OCI-LY3 (cell line): ENCODE measurements at regions not wholly inside any gene's neighbourhood (a gene's known extent, or its start where the extent isn't known, plus 50 kb on each side); places are given as distances from the start of the nearest gene placed in this dataset.

ENCODE experiments used
- H2AFZ ChIP-seq: fragments of 200-600, 300-600 bp; shearing (Covaris generic); 2 replicates; pipeline ENCODE4 v1.6.0; 2014; ENCODE audit warnings: antibody characterized with exemption, low read depth, low read length
- H3K27ac ChIP-seq: fragments of 200-600, 300-600 bp; sonication (generic); 2 replicates; pipeline ENCODE4 v1.5.1; 2014; ENCODE audit warnings: mild to moderate bottlenecking, low read length, moderate library complexity, mixed read lengths
- H3K27me3 ChIP-seq: fragments of 200-600, 300-600 bp; sonication (generic); 2 replicates; pipeline ENCODE4 v1.6.1; 2014; ENCODE audit warnings: low read depth, low read length, mixed read lengths
- H3K36me3 ChIP-seq: fragments of 200-600, 300-600 bp; sonication (generic); replicated peaks from 2 replicates; pipeline ENCODE3; 2014; ENCODE audit warnings: low read depth, low read length, mixed read lengths
- H3K4me1 ChIP-seq: fragments of 300-600, 200-600 bp; sonication (generic); 2 replicates; pipeline ENCODE4 v1.6.1; 2014; ENCODE audit warnings: low read length, mixed read lengths
- H3K4me2 ChIP-seq: fragments of 200-600, 300-600 bp; sonication (generic); 2 replicates; pipeline ENCODE4 v1.6.1; 2014; ENCODE audit warnings: low read length, mixed read lengths
- H3K4me3 ChIP-seq: fragments of 300-600, 200-600 bp; sonication (generic); 2 replicates; pipeline ENCODE4 v1.5.1; 2014; ENCODE audit warnings: antibody characterized with exemption, mild to moderate bottlenecking, low read length, moderate library complexity
- H3K79me2 ChIP-seq: fragments of 300-600, 200-600 bp; shearing (Covaris generic); 2 replicates; pipeline ENCODE4 v1.6.1; 2014; ENCODE audit warnings: mild to moderate bottlenecking, low read length, mixed read lengths
- H3K9ac ChIP-seq: fragments of 300-600, 200-600 bp; shearing (Covaris generic); 2 replicates; pipeline ENCODE4 v1.6.0; 2014; ENCODE audit warnings: mild to moderate bottlenecking, low read length, moderate library complexity
- H3K9me3 ChIP-seq: fragments of 200-600, 300-600 bp; shearing (Covaris generic); 2 replicates; pipeline ENCODE4 v1.6.1; 2014; ENCODE audit warnings: low read length, mixed read lengths; ENCODE audit not compliant: insufficient read depth
- H4K20me1 ChIP-seq: fragments of 200-600, 300-600 bp; sonication (generic); 2 replicates; pipeline ENCODE4 v1.6.1; 2016; ENCODE audit warnings: low read length, mixed read lengths; ENCODE audit not compliant: insufficient read depth
- CTCF ChIP-seq: fragments of 200-600, 300-600 bp; sonication (generic); IDR thresholded peaks from 2 replicates; pipeline ENCODE4 v1.5.1; 2014; ENCODE audit warnings: antibody characterized with exemption, low read length, low read depth
- EZH2phosphoT487 ChIP-seq: fragments of 200-600 bp; shearing (Covaris generic); IDR thresholded peaks from 2 replicates; pipeline ENCODE4 v1.6.1; 2018; ENCODE audit warnings: antibody characterized with exemption, mixed run types, low read depth

- no peaks in the 10 kb centered on the region for H4K20me1 ChIP-seq
- H3K4me1 ChIP-seq, result peaks cover 7% of the 10 kb centered on the region
- H3K4me3 ChIP-seq, result no peak overlapping the region
- H3K27me3 ChIP-seq, result no peaks in the 10 kb centered on the region
- no peak overlapping the region for H3K9ac ChIP-seq
- no peak overlapping the region for H3K27ac ChIP-seq
- H3K36me3 ChIP-seq, result no peaks in the 10 kb centered on the region
- no peak overlapping the region for H3K4me2 ChIP-seq
- H2AFZ ChIP-seq, result no peak overlapping the region
- H3K79me2 ChIP-seq, result no peaks in the 10 kb centered on the region
- TF ChIP-seq CTCF (no peak), EZH2phosphoT487 (no peak)
- no peaks in the 10 kb centered on the region for H3K9me3 ChIP-seq
These were observed 1783.4 kb upstream of the AGA start for GRCh38 chr4:179225594-179225993.

- no peak overlapping the region for H3K4me2 ChIP-seq
- H3K4me1 ChIP-seq, result no peaks in the 10 kb centered on the region
- no peaks in the 10 kb centered on the region for H3K36me3 ChIP-seq
- H3K9me3 ChIP-seq, result no peaks in the 10 kb centered on the region
- no peak overlapping the region for H3K4me3 ChIP-seq
- no peaks in the 10 kb centered on the region for H3K79me2 ChIP-seq
- no peaks in the 10 kb centered on the region for H4K20me1 ChIP-seq
- TF ChIP-seq CTCF (no peak), EZH2phosphoT487 (no peak)
- no peaks in the 10 kb centered on the region for H3K27me3 ChIP-seq
- no peak overlapping the region for H2AFZ ChIP-seq
- no peak overlapping the region for H3K27ac ChIP-seq
- no peak overlapping the region for H3K9ac ChIP-seq
These were observed 1806.6 kb upstream of the AGA start for GRCh38 chr4:179248821-179249220.

- H4K20me1 ChIP-seq, result no peaks in the 10 kb centered on the region
- no peaks in the 10 kb centered on the region for H3K79me2 ChIP-seq
- no peak overlapping the region for H2AFZ ChIP-seq
- peaks cover 14% of the 10 kb centered on the region; the same call in 1 of the 2 replicates for H3K9me3 ChIP-seq
- H3K4me2 ChIP-seq, result no peak overlapping the region
- no peak overlapping the region for H3K4me3 ChIP-seq
- no peaks in the 10 kb centered on the region for H3K27me3 ChIP-seq
- TF ChIP-seq CTCF (no peak), EZH2phosphoT487 (no peak)
- no peak overlapping the region for H3K27ac ChIP-seq
- peaks cover 9% of the 10 kb centered on the region for H3K36me3 ChIP-seq
- H3K4me1 ChIP-seq, result peaks cover 12% of the 10 kb centered on the region; the same call in 1 of the 2 replicates
- no peak overlapping the region for H3K9ac ChIP-seq
These were observed 1826.6 kb upstream of the AGA start for GRCh38 chr4:179268791-179269190.

- Histone ChIP-seq H3K9ac (no peak overlapping the region), H3K4me3 (no peak overlapping the region), H3K27ac (no peak overlapping the region), H3K4me1 (0 out of 2 replicates have a peak, but pooled peaks cover 9% of the 10 kb centered on the region), H3K9me3 (no peaks in the 10 kb centered on the region), H3K36me3 (no peaks in the 10 kb centered on the region), H4K20me1 (no peaks in the 10 kb centered on the region), H3K4me2 (no peak overlapping the region), H3K79me2 (no peaks in the 10 kb centered on the region), H2AFZ (peak overlapping the region; percentile 69), H3K27me3 (no peaks in the 10 kb centered on the region)
- TF ChIP-seq EZH2phosphoT487, result no peak
- TF ChIP-seq CTCF, result no peak
These were observed 1830.0 kb upstream of the AGA start for GRCh38 chr4:179272282-179272681.
